ENCODE measurements at regions not wholly inside any gene's neighbourhood (a gene's known extent, or its start where the extent isn't known, plus 50 kb on each side); places are given as distances from the start of the nearest gene placed in this dataset.

GRCh38 chr15:101543926-101544612, 54.6 kb upstream of the PCSK6 start:
- no peak for TF ChIP-seq EP300 (IDR thresholded peaks at IDR 0.05)
- TF ChIP-seq CTCF (IDR thresholded peaks at IDR 0.05) = no peak
- TF ChIP-seq POLR2A (IDR thresholded peaks at IDR 0.05) = no peak
- Histone ChIP-seq H3K4me1 (no peaks in the 10 kb centered on the region), H3K36me3 (no peaks in the 10 kb centered on the region), H3K4me3 (no peak overlapping the region), H3K9me3 (peaks cover 0 to 13% (median 0%) of the 10 kb centered on the region in 4 donors), H3K27ac (no peak overlapping the region), H3K27me3 (no peaks in the 10 kb centered on the region)
- 34 to 46% methylated on average over 20 to 22 of the region's 22 CpGs for WGBS, 2 donors
- no peak for DNase-seq (ENCODE audit: low spot score in 2 of 2)

- no peak overlapping the region for H3K4me3 ChIP-seq
- DNase-seq (ENCODE audit: low spot score in 2 of 2) = no peak
- TF ChIP-seq POLR2A (IDR thresholded peaks at IDR 0.05) (no peak), CTCF (IDR thresholded peaks at IDR 0.05) (no peak), EP300 (IDR thresholded peaks at IDR 0.05) (no peak)
- H3K36me3 ChIP-seq = no peaks in the 10 kb centered on the region
- 78% methylated on average over 12 of the region's 12 CpGs for WGBS, 2 donors
- H3K27ac ChIP-seq = no peak overlapping the region
- no peaks in the 10 kb centered on the region for H3K4me1 ChIP-seq
- peaks cover 0 to 18% (median 0%) of the 10 kb centered on the region in 4 donors for H3K9me3 ChIP-seq
- H3K27me3 ChIP-seq = no peaks in the 10 kb centered on the region
These were observed 53.9 kb upstream of the PCSK6 start for GRCh38 chr15:101543431-101543830.

GRCh38 chr15:101543026-101543390, 53.5 kb upstream of the PCSK6 start:
- WGBS, 2 donors = 58 to 69% methylated on average over 2 to 6 of the region's 7 CpGs
- no peaks in the 10 kb centered on the region for H3K36me3 ChIP-seq
- no peaks in the 10 kb centered on the region for H3K4me1 ChIP-seq
- no peak overlapping the region for H3K4me3 ChIP-seq
- H3K27ac ChIP-seq = no peak overlapping the region
- H3K27me3 ChIP-seq = no peaks in the 10 kb centered on the region
- DNase-seq (ENCODE audit: low spot score in 2 of 2) = no peak
- H3K9me3 ChIP-seq = peaks cover 0 to 18% (median 0%) of the 10 kb centered on the region in 4 donors
- no peak for TF ChIP-seq EP300 (IDR thresholded peaks at IDR 0.05)
- TF ChIP-seq POLR2A (IDR thresholded peaks at IDR 0.05) = no peak
- no peak for TF ChIP-seq CTCF (IDR thresholded peaks at IDR 0.05)

- DNase-seq (ENCODE audit: low spot score in 2 of 2) = peak in 1 of 2 donors; percentile 15
- Histone ChIP-seq H3K36me3 (no peaks in the 10 kb centered on the region), H3K9me3 (peaks cover 0 to 14% (median 0%) of the 10 kb centered on the region in 4 donors), H3K4me1 (no peaks in the 10 kb centered on the region), H3K27me3 (no peaks in the 10 kb centered on the region), H3K4me3 (no peak overlapping the region), H3K27ac (no peak overlapping the region)
- TF ChIP-seq POLR2A (IDR thresholded peaks at IDR 0.05) (no peak), CTCF (IDR thresholded peaks at IDR 0.05) (no peak), EP300 (IDR thresholded peaks at IDR 0.05) (no peak)
- WGBS, 2 donors = 81 to 82% methylated on average over 15 to 16 of the region's 17 CpGs
These were observed 53.0 kb upstream of the PCSK6 start for GRCh38 chr15:101542306-101543025.

All from tibial nerve (tissue), 4 donors.